ENCODE measurements at regions not wholly inside any gene's neighbourhood (a gene's known extent, or its start where the extent isn't known, plus 50 kb on each side); places are given as distances from the start of the nearest gene placed in this dataset.

- TF ChIP-seq CTCF (tag by site-specific recombination; IDR thresholded peaks at IDR 0.05): no peak
- no peak for TF ChIP-seq PATZ1 (tag by site-specific recombination; IDR thresholded peaks at IDR 0.05)
Measured at GRCh38 chr13:54633456-54633855, 1604.8 kb downstream of the OLFM4 start.
